ENCODE measurements at regions not wholly inside any gene's neighbourhood (a gene's known extent, or its start where the extent isn't known, plus 50 kb on each side); places are given as distances from the start of the nearest gene placed in this dataset.

DNA sequence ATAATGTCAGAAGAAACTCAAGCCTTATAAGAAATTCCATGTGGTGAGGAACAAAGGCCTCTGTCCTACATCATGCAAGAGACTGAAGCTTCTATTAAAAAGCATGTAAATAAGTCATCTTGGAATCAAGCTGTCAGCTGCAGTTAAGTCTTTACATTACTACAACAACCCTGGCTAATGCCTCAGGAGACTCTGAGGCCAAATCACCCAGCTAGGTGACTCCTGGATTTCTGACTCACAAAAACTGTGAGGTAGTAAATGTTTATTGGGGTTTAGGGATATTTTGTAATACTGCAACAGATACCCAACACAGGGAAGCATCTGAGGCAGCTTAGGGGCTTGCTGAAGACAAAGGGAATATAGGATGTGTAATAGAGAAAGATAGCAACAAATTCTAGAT lies 89.6 kb downstream of the C11orf87 start:
- TF ChIP-seq, protein P1, sequence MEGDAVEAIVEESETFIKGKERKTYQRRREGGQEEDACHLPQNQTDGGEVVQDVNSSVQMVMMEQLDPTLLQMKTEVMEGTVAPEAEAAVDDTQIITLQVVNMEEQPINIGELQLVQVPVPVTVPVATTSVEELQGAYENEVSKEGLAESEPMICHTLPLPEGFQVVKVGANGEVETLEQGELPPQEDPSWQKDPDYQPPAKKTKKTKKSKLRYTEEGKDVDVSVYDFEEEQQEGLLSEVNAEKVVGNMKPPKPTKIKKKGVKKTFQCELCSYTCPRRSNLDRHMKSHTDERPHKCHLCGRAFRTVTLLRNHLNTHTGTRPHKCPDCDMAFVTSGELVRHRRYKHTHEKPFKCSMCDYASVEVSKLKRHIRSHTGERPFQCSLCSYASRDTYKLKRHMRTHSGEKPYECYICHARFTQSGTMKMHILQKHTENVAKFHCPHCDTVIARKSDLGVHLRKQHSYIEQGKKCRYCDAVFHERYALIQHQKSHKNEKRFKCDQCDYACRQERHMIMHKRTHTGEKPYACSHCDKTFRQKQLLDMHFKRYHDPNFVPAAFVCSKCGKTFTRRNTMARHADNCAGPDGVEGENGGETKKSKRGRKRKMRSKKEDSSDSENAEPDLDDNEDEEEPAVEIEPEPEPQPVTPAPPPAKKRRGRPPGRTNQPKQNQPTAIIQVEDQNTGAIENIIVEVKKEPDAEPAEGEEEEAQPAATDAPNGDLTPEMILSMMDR (IDR thresholded peaks at IDR 0.05; ENCODE audit: insufficient read depth, low read depth, low read length) = no peak
- no peak for TF ChIP-seq EZH2 (IDR thresholded peaks at IDR 0.05; ENCODE audit: insufficient read depth, low read length)
